GM23338 (cell line): ENCODE measurements at regions not wholly inside any gene's neighbourhood (a gene's known extent, or its start where the extent isn't known, plus 50 kb on each side); places are given as distances from the start of the nearest gene placed in this dataset.

Experiments
- ATAC-seq: fragments of 200-7000 bp; cut with Tn5 transposase; 3 replicates; pipeline ENCODE4 v1.9.1; 2020
- DNase-seq: peaks from one replicate; pipeline ENCODE4 v3.0.0-alpha.2; 2015; ENCODE audit warnings: low spot score
- H2AFZ ChIP-seq: fragments of 200-600 bp; sonication (generic); 2 replicates; pipeline ENCODE4 v1.8.0; 2016; ENCODE audit warnings: antibody characterized with exemption, mild to moderate bottlenecking, moderate library complexity
- H3F3A ChIP-seq: fragments of 200-600 bp; sonication (generic); replicated peaks from 2 replicates; pipeline ENCODE4 v1.8.0; 2017; ENCODE audit warnings: antibody characterized with exemption, mixed run types, low read depth
- H3K27ac ChIP-seq: fragments of 200-600 bp; sonication (generic); 2 replicates; pipeline ENCODE4 v1.6.1; 2016; ENCODE audit warnings: low read depth
- H3K27me3 ChIP-seq: fragments of 200-600 bp; sonication (generic); 2 replicates; pipeline ENCODE4 v1.8.0; 2016; ENCODE audit warnings: mild to moderate bottlenecking, mixed run types, moderate library complexity; ENCODE audit not compliant: insufficient read depth
- H3K36me3 ChIP-seq: fragments of 200-600 bp; sonication (generic); 2 replicates; pipeline ENCODE4 v1.8.0; 2016; ENCODE audit warnings: mild to moderate bottlenecking; ENCODE audit not compliant: insufficient read depth
- H3K4me1 ChIP-seq: fragments of 200-600 bp; sonication (generic); 2 replicates; pipeline ENCODE4 v1.8.0; 2016; ENCODE audit warnings: mild to moderate bottlenecking, moderate library complexity; ENCODE audit not compliant: insufficient read depth
- H3K4me2 ChIP-seq: fragments of 200-600 bp; sonication (generic); 2 replicates; pipeline ENCODE4 v1.7.1; 2017; ENCODE audit warnings: mixed run types
- H3K4me3 ChIP-seq: fragments of 200-600 bp; sonication (generic); 2 replicates; pipeline ENCODE4 v1.6.1; 2016; ENCODE audit warnings: mixed run types
- H3K79me2 ChIP-seq: fragments of 200-600 bp; sonication (generic); replicated peaks from 2 replicates; pipeline ENCODE4 v1.8.0; 2017; ENCODE audit warnings: mild to moderate bottlenecking; ENCODE audit not compliant: insufficient read depth
- H3K9me2 ChIP-seq: fragments of 200-600 bp; sonication (generic); 2 replicates; pipeline ENCODE4 v1.8.0; 2017; ENCODE audit not compliant: insufficient read depth
- H4K20me1 ChIP-seq: fragments of 200-600 bp; sonication (generic); replicated peaks from 2 replicates; pipeline ENCODE4 v1.8.0; 2017; ENCODE audit warnings: mild to moderate bottlenecking; ENCODE audit not compliant: insufficient read depth
- H3K27ac Mint-ChIP-seq: 2 replicates; pipeline ENCODE4 v1.8.0; 2020; ENCODE audit warnings: inconsistent platforms, mild to moderate bottlenecking, moderate library complexity, mixed read lengths
- H3K27me3 Mint-ChIP-seq: 3 replicates; pipeline ENCODE4 v1.8.0; 2022; ENCODE audit warnings: low read depth, mild to moderate bottlenecking, moderate library complexity, mixed read lengths, inconsistent platforms; ENCODE audit not compliant: insufficient read depth, poor library complexity
- H3K36me3 Mint-ChIP-seq: 3 replicates; pipeline ENCODE4 v1.8.0; 2021; ENCODE audit warnings: low read depth, mild to moderate bottlenecking, inconsistent platforms, moderate library complexity, mixed read lengths
- H3K4me1 Mint-ChIP-seq: 3 replicates; pipeline ENCODE4 v1.8.0; 2020; ENCODE audit warnings: mild to moderate bottlenecking, inconsistent platforms, mixed read lengths
- H3K4me3 Mint-ChIP-seq: 3 replicates; pipeline ENCODE4 v1.8.0; 2021; ENCODE audit warnings: moderate library complexity, mild to moderate bottlenecking, inconsistent platforms, mixed read lengths
- H3K9me3 Mint-ChIP-seq: 3 replicates; pipeline ENCODE4 v1.8.0; 2020; ENCODE audit warnings: moderate library complexity, mild to moderate bottlenecking, inconsistent platforms, mixed read lengths
- EZH2 ChIP-seq: fragments of 200-600 bp; sonication (generic); IDR thresholded peaks from one replicate; pipeline ENCODE4 v1.8.0; 2017; ENCODE audit warnings: antibody characterized with exemption, mild to moderate bottlenecking, low read depth; ENCODE audit not compliant: unreplicated experiment
- EZH2phosphoT487 ChIP-seq: fragments of 200-600 bp; sonication (generic); IDR thresholded peaks from one replicate; pipeline ENCODE4 v1.8.1; 2018; ENCODE audit warnings: antibody characterized with exemption; ENCODE audit not compliant: unreplicated experiment
- JUNB ChIP-seq: IDR thresholded peaks from one replicate; pipeline ENCODE4 v1.6.1; 2016; ENCODE audit warnings: antibody characterized with exemption; ENCODE audit not compliant: unreplicated experiment
- NANOG ChIP-seq: IDR thresholded peaks from 2 replicates; pipeline ENCODE4 v1.6.1; 2016; ENCODE audit warnings: antibody characterized with exemption, borderline replicate concordance
- POLR2AphosphoS5 ChIP-seq: IDR thresholded peaks from 2 replicates; pipeline ENCODE4 v1.6.1; 2016; ENCODE audit warnings: antibody characterized with exemption, low read depth
- REST ChIP-seq: IDR thresholded peaks from one replicate; pipeline ENCODE4 v1.6.1; 2018; ENCODE audit warnings: antibody characterized with exemption; ENCODE audit not compliant: unreplicated experiment
- STAT1 ChIP-seq: IDR thresholded peaks from one replicate; pipeline ENCODE4 v1.6.1; 2016; ENCODE audit warnings: antibody characterized with exemption; ENCODE audit not compliant: unreplicated experiment
- ZNF114 ChIP-seq: fragments of 250-450 bp; sonication (Bioruptor Pico); IDR thresholded peaks from 2 replicates; pipeline ENCODE4 v1.5.0; 2020; ENCODE audit warnings: mild to moderate bottlenecking, moderate library complexity
- ZNF331 ChIP-seq: fragments of 250-450 bp; sonication (Bioruptor Pico); IDR thresholded peaks from 2 replicates; pipeline ENCODE4 v1.5.0; 2020; ENCODE audit warnings: low read depth, mild to moderate bottlenecking, moderate library complexity
- TF ChIP-seq, protein P1 (sequence below): IDR thresholded peaks from 2 replicates; pipeline ENCODE4 v1.6.1; 2016; ENCODE audit warnings: antibody characterized with exemption
- TF ChIP-seq, protein P2 (sequence below), 2 experiments: fragments of 200-600 bp in 1 of 2; sonication (generic) in 1 of 2; conservative IDR thresholded peaks; 2 replicates each; pipeline versions ENCODE4 v1.5.1 to v1.6.1; 2016 to 2017; ENCODE audit warnings: antibody characterized with exemption in 2 of 2, low read depth in 2 of 2, mild to moderate bottlenecking in 2 of 2, moderate library complexity in 1 of 2

- no peak overlapping the region for H3K27ac Mint-ChIP-seq
- no peaks in the 10 kb centered on the region for H3K79me2 ChIP-seq
- H3K4me1 ChIP-seq: peaks cover 4% of the 10 kb centered on the region; the same call in 1 of the 2 replicates
- H3F3A ChIP-seq: no peaks in the 10 kb centered on the region
- H3K4me2 ChIP-seq: no peak overlapping the region
- no peak for ATAC-seq
- no peaks in the 10 kb centered on the region for H4K20me1 ChIP-seq
- no peak overlapping the region for H2AFZ ChIP-seq
- H3K36me3 ChIP-seq: no peaks in the 10 kb centered on the region
- H3K27me3 ChIP-seq: no peaks in the 10 kb centered on the region
- H3K9me2 ChIP-seq: no peaks in the 10 kb centered on the region
- no peak for DNase-seq
- TF ChIP-seq, protein P1, sequence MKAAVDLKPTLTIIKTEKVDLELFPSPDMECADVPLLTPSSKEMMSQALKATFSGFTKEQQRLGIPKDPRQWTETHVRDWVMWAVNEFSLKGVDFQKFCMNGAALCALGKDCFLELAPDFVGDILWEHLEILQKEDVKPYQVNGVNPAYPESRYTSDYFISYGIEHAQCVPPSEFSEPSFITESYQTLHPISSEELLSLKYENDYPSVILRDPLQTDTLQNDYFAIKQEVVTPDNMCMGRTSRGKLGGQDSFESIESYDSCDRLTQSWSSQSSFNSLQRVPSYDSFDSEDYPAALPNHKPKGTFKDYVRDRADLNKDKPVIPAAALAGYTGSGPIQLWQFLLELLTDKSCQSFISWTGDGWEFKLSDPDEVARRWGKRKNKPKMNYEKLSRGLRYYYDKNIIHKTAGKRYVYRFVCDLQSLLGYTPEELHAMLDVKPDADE: no peak
- TF ChIP-seq ZNF114 (CRISPR knock-in tag) (no peak), NANOG (no peak), REST (no peak), EZH2phosphoT487 (no peak), EZH2 (no peak), STAT1 (no peak), JUNB (no peak), ZNF331 (CRISPR knock-in tag) (no peak), POLR2AphosphoS5 (no peak)
- TF ChIP-seq, protein P2, sequence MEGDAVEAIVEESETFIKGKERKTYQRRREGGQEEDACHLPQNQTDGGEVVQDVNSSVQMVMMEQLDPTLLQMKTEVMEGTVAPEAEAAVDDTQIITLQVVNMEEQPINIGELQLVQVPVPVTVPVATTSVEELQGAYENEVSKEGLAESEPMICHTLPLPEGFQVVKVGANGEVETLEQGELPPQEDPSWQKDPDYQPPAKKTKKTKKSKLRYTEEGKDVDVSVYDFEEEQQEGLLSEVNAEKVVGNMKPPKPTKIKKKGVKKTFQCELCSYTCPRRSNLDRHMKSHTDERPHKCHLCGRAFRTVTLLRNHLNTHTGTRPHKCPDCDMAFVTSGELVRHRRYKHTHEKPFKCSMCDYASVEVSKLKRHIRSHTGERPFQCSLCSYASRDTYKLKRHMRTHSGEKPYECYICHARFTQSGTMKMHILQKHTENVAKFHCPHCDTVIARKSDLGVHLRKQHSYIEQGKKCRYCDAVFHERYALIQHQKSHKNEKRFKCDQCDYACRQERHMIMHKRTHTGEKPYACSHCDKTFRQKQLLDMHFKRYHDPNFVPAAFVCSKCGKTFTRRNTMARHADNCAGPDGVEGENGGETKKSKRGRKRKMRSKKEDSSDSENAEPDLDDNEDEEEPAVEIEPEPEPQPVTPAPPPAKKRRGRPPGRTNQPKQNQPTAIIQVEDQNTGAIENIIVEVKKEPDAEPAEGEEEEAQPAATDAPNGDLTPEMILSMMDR (conservative IDR thresholded peaks at IDR 0.05; ENCODE audit: low read depth in 2 of 2): no peak
- H3K27me3 Mint-ChIP-seq: peaks cover 16% of the 10 kb centered on the region
- H3K4me3 ChIP-seq: no peak overlapping the region
- peaks cover 7% of the 10 kb centered on the region; the same call in 2 of the 3 replicates for H3K4me1 Mint-ChIP-seq
- no peak overlapping the region for H3K27ac ChIP-seq
- H3K36me3 Mint-ChIP-seq: peaks cover 8% of the 10 kb centered on the region
- H3K9me3 Mint-ChIP-seq: peaks cover 13% of the 10 kb centered on the region
- no peak overlapping the region for H3K4me3 Mint-ChIP-seq
These were observed 395.1 kb downstream of the SEC14L1 start for GRCh38 chr17:77535892-77536291.
